SH-SY5Y (cell line): ENCODE measurements at regions not wholly inside any gene's neighbourhood (a gene's known extent, or its start where the extent isn't known, plus 50 kb on each side); places are given as distances from the start of the nearest gene placed in this dataset.

Experiments used
- GATA2 ChIP-seq: IDR thresholded peaks from 2 replicates; pipeline ENCODE4 v1.6.1; 2011; ENCODE audit warnings: mild to moderate bottlenecking, low read depth, low read length
- GATA3 ChIP-seq: IDR thresholded peaks from 2 replicates; pipeline ENCODE4 v1.6.1; 2011; ENCODE audit warnings: low read depth, mild to moderate bottlenecking, low read length, moderate library complexity

- TF ChIP-seq GATA2, result no peak
- no peak for TF ChIP-seq GATA3
Observed at GRCh38 chr14:97924922-97925613, 1127.9 kb downstream of the VRK1 start.
